ENCODE measurements at regions not wholly inside any gene's neighbourhood (a gene's known extent, or its start where the extent isn't known, plus 50 kb on each side); places are given as distances from the start of the nearest gene placed in this dataset.

DNA sequence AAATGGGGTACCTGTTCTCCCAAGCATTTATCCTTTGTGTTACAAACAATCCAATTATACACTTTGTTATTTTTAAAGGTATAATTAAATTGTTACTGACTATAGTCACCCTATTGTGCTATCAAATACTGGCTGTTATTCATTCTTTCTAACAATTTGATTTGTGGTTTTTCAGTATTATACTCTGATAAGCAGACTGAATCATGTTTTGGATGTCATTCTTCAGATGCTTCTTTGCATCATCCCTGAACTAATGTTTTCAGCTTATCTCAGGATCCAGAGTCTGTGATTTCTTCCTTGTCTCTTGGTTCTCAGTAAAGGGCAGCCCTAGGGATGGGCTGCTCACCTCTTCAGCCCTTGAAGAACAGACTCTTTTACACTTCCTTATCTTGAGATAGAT lies 177.8 kb upstream of the SGCD start:
- no peak for TF ChIP-seq EZH2 (IDR thresholded peaks at IDR 0.05; ENCODE audit: borderline replicate concordance, low read depth, low read length, severe bottlenecking)
- no peak for TF ChIP-seq CTCF (IDR thresholded peaks at IDR 0.05; ENCODE audit: borderline replicate concordance, extremely low read depth, low read length, poor library complexity, severe bottlenecking)
- DNase-seq (no peak), ATAC-seq (ENCODE audit: insufficient read depth, low read depth) (no peak)
- no peak overlapping the region for H3K4me3 ChIP-seq (ENCODE audit: low read depth in 1 of 2, low read length in 2 of 2)
- no peak overlapping the region for H3K27ac ChIP-seq (ENCODE audit: low read length)
- no peak overlapping the region for H3K4me2 ChIP-seq (ENCODE audit: insufficient read depth, low read length)
- H3K9ac ChIP-seq (ENCODE audit: low read depth, low read length): no peak overlapping the region
- H4K20me1 ChIP-seq (ENCODE audit: insufficient read depth, low read length): no peaks in the 10 kb centered on the region
- no peaks in the 10 kb centered on the region for H3K4me1 ChIP-seq (ENCODE audit: insufficient read depth, low read length)
- H3K79me2 ChIP-seq (ENCODE audit: insufficient read depth, low read length): no peaks in the 10 kb centered on the region
- no peak overlapping the region for H2AFZ ChIP-seq (ENCODE audit: low read depth, low read length)
- no peaks in the 10 kb centered on the region for H3K9me3 ChIP-seq (ENCODE audit: insufficient read depth, low read length, severe bottlenecking)
- no peaks in the 10 kb centered on the region for H3K36me3 ChIP-seq (ENCODE audit: insufficient read depth, low read length)
- H3K27me3 ChIP-seq (ENCODE audit: insufficient read depth, low read length, poor library complexity): no peaks in the 10 kb centered on the region

DNA sequence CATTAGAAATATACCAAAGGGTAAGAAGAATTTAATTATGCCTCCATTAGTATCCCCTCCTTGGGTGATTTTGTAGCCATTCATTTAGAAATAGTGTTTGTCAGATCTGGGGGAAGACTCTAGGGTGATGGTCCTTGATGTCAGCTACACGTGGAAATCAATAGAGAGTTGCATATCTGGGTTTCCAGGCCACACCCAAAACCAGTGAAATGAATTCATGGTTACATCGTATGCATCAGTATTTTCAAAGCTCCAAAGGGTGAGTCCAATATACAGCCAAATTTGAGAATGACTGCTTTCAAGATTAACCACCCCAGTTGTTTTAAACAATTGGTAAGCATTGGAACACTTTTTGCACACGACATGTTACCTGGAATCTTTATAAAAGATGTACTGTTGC lies 173.4 kb upstream of the SGCD start:
- H2AFZ ChIP-seq (ENCODE audit: low read depth, low read length): no peak overlapping the region
- no peaks in the 10 kb centered on the region for H3K36me3 ChIP-seq (ENCODE audit: insufficient read depth, low read length)
- TF ChIP-seq EZH2 (IDR thresholded peaks at IDR 0.05; ENCODE audit: borderline replicate concordance, low read depth, low read length, severe bottlenecking) (no peak), CTCF (IDR thresholded peaks at IDR 0.05; ENCODE audit: borderline replicate concordance, extremely low read depth, low read length, poor library complexity, severe bottlenecking) (no peak)
- H3K79me2 ChIP-seq (ENCODE audit: insufficient read depth, low read length): no peaks in the 10 kb centered on the region
- ATAC-seq (ENCODE audit: insufficient read depth, low read depth): no peak
- H3K27me3 ChIP-seq (ENCODE audit: insufficient read depth, low read length, poor library complexity): no peaks in the 10 kb centered on the region
- H4K20me1 ChIP-seq (ENCODE audit: insufficient read depth, low read length): no peaks in the 10 kb centered on the region
- DNase-seq: no peak
- H3K27ac ChIP-seq (ENCODE audit: low read length): no peak overlapping the region
- no peak overlapping the region for H3K9ac ChIP-seq (ENCODE audit: low read depth, low read length)
- H3K4me3 ChIP-seq (ENCODE audit: low read depth in 1 of 2, low read length in 2 of 2): no peak overlapping the region
- no peak overlapping the region for H3K4me2 ChIP-seq (ENCODE audit: insufficient read depth, low read length)
- no peaks in the 10 kb centered on the region for H3K9me3 ChIP-seq (ENCODE audit: insufficient read depth, low read length, severe bottlenecking)
- no peaks in the 10 kb centered on the region for H3K4me1 ChIP-seq (ENCODE audit: insufficient read depth, low read length)

- no peak overlapping the region for H3K9ac ChIP-seq (ENCODE audit: low read depth, low read length)
- H3K9me3 ChIP-seq (ENCODE audit: insufficient read depth, low read length, severe bottlenecking): no peaks in the 10 kb centered on the region
- no peaks in the 10 kb centered on the region for H3K27me3 ChIP-seq (ENCODE audit: insufficient read depth, low read length, poor library complexity)
- no peaks in the 10 kb centered on the region for H4K20me1 ChIP-seq (ENCODE audit: insufficient read depth, low read length)
- no peak overlapping the region for H3K4me3 ChIP-seq (ENCODE audit: low read depth in 1 of 2, low read length in 2 of 2)
- no peak overlapping the region for H3K4me2 ChIP-seq (ENCODE audit: insufficient read depth, low read length)
- no peak for ATAC-seq (ENCODE audit: insufficient read depth, low read depth)
- H3K27ac ChIP-seq (ENCODE audit: low read length): no peak overlapping the region
- H3K4me1 ChIP-seq (ENCODE audit: insufficient read depth, low read length): no peaks in the 10 kb centered on the region
- TF ChIP-seq EZH2 (IDR thresholded peaks at IDR 0.05; ENCODE audit: borderline replicate concordance, low read depth, low read length, severe bottlenecking) (no peak), CTCF (IDR thresholded peaks at IDR 0.05; ENCODE audit: borderline replicate concordance, extremely low read depth, low read length, poor library complexity, severe bottlenecking) (no peak)
- H3K79me2 ChIP-seq (ENCODE audit: insufficient read depth, low read length): no peaks in the 10 kb centered on the region
- DNase-seq: no peak
- no peak overlapping the region for H2AFZ ChIP-seq (ENCODE audit: low read depth, low read length)
- H3K36me3 ChIP-seq (ENCODE audit: insufficient read depth, low read length): no peaks in the 10 kb centered on the region
Observed at GRCh38 chr5:156154757-156155156, 172.2 kb upstream of the SGCD start.

DNA sequence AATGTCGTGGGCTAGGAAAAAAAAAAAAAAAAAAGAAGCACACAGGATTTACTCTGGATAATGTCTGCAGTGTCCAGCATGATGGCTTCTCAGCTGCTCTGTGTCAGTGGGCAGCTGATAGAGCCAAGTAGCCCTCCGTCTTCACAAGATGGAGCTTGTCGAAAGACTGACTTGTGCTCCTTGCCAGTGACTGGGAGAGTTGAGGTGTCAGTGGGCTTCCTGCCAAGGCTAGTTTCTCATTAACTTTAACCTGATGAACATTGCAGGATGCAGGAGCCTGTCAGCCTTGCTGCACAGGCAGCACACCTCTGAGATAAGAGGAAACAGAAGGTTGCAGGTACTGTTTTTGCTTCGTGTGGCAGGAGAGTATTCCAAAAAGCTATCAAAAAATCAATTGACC lies 171.4 kb upstream of the SGCD start:
- no peak for ATAC-seq (ENCODE audit: insufficient read depth, low read depth)
- DNase-seq: no peak
- TF ChIP-seq EZH2 (IDR thresholded peaks at IDR 0.05; ENCODE audit: borderline replicate concordance, low read depth, low read length, severe bottlenecking): no peak
- TF ChIP-seq CTCF (IDR thresholded peaks at IDR 0.05; ENCODE audit: borderline replicate concordance, extremely low read depth, low read length, poor library complexity, severe bottlenecking): no peak
- Histone ChIP-seq H3K4me1 (ENCODE audit: insufficient read depth, low read length) (no peaks in the 10 kb centered on the region), H3K4me3 (ENCODE audit: low read depth in 1 of 2, low read length in 2 of 2) (no peak overlapping the region), H3K9me3 (ENCODE audit: insufficient read depth, low read length, severe bottlenecking) (no peaks in the 10 kb centered on the region), H3K36me3 (ENCODE audit: insufficient read depth, low read length) (no peaks in the 10 kb centered on the region), H2AFZ (ENCODE audit: low read depth, low read length) (no peak overlapping the region), H3K27me3 (ENCODE audit: insufficient read depth, low read length, poor library complexity) (no peaks in the 10 kb centered on the region), H3K4me2 (ENCODE audit: insufficient read depth, low read length) (no peak overlapping the region), H3K9ac (ENCODE audit: low read depth, low read length) (no peak overlapping the region), H3K79me2 (ENCODE audit: insufficient read depth, low read length) (no peaks in the 10 kb centered on the region), H4K20me1 (ENCODE audit: insufficient read depth, low read length) (no peaks in the 10 kb centered on the region), H3K27ac (ENCODE audit: low read length) (no peak overlapping the region)

Measured in DND-41 (cell line).